NB4 (cell line): ENCODE measurements at regions not wholly inside any gene's neighbourhood (a gene's known extent, or its start where the extent isn't known, plus 50 kb on each side); places are given as distances from the start of the nearest gene placed in this dataset.

ENCODE experiments used
- DNase-seq: peaks from one replicate; pipeline ENCODE4 v3.0.0; 2010; ENCODE audit warnings: low read depth
- H3K4me3 ChIP-seq: one replicate; pipeline ENCODE4 v1.5.1; 2011; ENCODE audit warnings: mild to moderate bottlenecking, low read depth, low read length, moderate library complexity
- MYC ChIP-seq: IDR thresholded peaks from 2 replicates; pipeline ENCODE4 v1.6.1; 2011; ENCODE audit warnings: low read depth, low read length
- POLR2A ChIP-seq: IDR thresholded peaks from 2 replicates; pipeline ENCODE4 v1.6.1; 2011; ENCODE audit warnings: mild to moderate bottlenecking; ENCODE audit not compliant: insufficient read length; ENCODE audit errors: extremely low read depth
- TF ChIP-seq, protein P1 (sequence below): IDR thresholded peaks from one replicate; pipeline ENCODE4 v1.5.1; 2012; ENCODE audit warnings: low read depth, low read length
- TF ChIP-seq, protein P2 (sequence below): IDR thresholded peaks from 2 replicates; pipeline ENCODE4 v1.6.1; 2011; ENCODE audit warnings: low read depth, low read length

DNA sequence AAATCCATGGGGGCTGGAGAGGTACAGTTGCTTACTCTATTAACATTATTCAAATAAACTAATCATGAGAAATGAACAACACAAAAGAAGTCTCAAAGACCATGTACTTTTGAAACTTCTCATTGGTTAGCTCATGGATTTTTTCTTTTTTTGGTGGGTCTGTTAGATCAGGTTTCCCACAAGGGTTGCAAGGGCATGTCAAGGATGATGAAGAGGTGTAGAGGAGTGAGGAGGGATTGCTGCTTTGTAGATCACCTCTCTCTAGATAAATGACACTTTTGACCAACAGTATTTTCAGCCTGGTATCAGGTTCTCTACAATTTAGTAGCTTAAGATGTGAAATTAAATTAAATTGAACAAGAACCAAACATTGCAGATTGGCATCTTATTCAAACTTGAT is 417.9 kb upstream of the AGA start:
- H3K4me3 ChIP-seq: no peak overlapping the region
- no peak for TF ChIP-seq MYC
- TF ChIP-seq, protein P1, sequence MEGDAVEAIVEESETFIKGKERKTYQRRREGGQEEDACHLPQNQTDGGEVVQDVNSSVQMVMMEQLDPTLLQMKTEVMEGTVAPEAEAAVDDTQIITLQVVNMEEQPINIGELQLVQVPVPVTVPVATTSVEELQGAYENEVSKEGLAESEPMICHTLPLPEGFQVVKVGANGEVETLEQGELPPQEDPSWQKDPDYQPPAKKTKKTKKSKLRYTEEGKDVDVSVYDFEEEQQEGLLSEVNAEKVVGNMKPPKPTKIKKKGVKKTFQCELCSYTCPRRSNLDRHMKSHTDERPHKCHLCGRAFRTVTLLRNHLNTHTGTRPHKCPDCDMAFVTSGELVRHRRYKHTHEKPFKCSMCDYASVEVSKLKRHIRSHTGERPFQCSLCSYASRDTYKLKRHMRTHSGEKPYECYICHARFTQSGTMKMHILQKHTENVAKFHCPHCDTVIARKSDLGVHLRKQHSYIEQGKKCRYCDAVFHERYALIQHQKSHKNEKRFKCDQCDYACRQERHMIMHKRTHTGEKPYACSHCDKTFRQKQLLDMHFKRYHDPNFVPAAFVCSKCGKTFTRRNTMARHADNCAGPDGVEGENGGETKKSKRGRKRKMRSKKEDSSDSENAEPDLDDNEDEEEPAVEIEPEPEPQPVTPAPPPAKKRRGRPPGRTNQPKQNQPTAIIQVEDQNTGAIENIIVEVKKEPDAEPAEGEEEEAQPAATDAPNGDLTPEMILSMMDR: no peak
- TF ChIP-seq POLR2A: no peak
- TF ChIP-seq, protein P2, sequence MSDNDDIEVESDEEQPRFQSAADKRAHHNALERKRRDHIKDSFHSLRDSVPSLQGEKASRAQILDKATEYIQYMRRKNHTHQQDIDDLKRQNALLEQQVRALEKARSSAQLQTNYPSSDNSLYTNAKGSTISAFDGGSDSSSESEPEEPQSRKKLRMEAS: no peak
- no peak for DNase-seq

DNA sequence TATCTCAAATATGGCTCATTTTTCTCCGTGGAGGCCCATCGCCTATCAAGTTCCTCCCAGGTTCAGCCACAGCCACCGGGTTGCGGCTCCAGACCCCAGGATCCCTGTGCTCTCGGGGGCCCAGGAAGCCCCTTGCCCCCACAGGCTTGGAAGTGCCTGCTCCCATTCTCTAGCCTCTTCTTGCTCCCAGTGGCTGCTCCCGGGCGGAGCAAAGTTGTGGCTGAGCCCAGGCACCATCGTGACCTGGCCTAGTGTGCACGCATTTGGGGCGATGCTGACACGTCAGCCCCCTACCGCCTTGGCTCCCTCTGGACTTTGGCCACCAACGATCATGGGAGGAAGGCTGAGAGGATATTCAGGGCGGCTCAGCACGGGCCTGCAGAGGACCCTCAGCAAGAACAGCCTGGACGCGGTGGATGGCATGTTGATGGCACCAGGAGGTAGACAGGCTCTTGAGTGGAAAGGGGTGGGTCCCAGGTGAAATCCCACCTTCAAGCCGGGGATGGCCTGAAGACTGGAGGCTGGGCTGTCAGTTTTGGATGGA is 419.4 kb upstream of the AGA start:
- no peak overlapping the region for H3K4me3 ChIP-seq
- TF ChIP-seq POLR2A (no peak), MYC (no peak)
- TF ChIP-seq, protein P2: no peak
- TF ChIP-seq, protein P1: no peak
- no peak for DNase-seq

DNA sequence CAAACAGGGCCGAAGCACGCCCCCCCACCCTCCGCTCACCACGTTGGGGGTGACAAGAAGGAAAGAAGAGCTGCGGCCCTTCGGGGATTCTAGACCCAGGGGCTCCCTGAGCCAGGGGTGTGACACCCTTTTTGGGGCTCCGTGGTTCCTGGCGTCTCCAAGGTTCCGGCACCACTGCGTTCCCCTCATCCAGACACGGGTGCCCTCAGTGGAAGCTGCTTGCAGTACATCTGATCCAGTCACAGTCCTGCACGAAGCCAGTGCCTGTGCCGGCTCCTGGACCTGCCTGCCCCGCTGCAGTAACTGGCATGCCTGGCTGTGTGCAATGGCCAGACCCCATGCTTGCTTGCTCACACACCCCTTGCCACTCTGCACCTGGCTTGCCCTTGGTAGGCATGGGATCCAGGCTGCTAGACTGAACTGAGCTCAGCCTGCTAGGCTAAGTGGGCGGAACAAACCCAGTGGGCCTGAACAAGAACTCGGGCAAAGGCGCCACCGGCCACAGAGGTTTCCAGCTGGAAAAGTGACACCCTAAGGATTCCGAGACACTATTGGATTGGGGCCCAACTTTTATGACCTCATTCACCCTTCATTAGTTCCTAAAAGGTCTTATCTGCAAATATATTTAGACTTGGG is 420.4 kb upstream of the AGA start:
- no peak overlapping the region for H3K4me3 ChIP-seq
- no peak for DNase-seq
- TF ChIP-seq, protein P2: no peak
- TF ChIP-seq, protein P1: no peak
- TF ChIP-seq POLR2A (no peak), MYC (no peak)

DNA sequence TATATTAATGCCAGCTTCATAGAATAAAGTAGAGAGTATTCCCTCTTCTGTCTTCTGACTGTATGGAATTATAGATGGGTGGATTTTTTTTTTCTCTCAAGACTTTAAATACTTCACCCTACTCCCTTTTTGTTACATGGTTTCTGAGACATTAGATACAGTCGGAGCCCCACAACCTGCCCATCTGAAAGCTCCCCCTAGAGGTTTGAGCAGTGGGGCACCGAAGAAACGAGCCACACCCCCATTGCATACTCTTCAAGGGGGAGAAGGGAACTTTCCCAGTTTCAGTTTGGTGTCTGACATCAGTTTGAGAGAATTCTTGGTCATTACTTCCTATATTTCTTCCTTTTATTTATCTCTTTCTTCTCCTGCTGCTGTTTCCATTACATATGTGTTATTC is 437.6 kb upstream of the AGA start:
- peak; percentile 18 for DNase-seq
- no peak for TF ChIP-seq POLR2A
- TF ChIP-seq, protein P1: peak; percentile 40
- H3K4me3 ChIP-seq: no peak overlapping the region

DNA sequence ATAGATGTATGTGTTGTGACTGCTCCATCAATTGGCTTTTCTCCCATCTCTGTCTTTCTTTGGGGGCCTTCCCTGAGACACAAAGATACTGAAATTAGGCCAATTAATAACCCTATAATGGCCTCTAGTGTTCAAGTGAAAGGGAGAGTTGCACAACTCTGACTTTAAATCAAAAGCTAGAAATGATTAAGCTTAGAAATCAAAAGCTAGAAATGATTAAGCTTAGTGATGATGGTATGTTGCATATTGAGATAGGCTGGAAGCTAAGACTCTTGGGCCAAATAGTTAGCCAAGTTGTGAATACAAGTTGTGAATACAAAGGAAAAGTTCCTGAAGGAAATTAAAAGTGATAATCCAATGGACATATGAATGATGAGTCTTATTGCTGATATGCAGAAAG is 452.9 kb upstream of the AGA start:
- TF ChIP-seq, protein P2: no peak
- TF ChIP-seq, protein P1: no peak
- TF ChIP-seq MYC (no peak), POLR2A (no peak)
- DNase-seq: no peak
- no peak overlapping the region for H3K4me3 ChIP-seq

DNA sequence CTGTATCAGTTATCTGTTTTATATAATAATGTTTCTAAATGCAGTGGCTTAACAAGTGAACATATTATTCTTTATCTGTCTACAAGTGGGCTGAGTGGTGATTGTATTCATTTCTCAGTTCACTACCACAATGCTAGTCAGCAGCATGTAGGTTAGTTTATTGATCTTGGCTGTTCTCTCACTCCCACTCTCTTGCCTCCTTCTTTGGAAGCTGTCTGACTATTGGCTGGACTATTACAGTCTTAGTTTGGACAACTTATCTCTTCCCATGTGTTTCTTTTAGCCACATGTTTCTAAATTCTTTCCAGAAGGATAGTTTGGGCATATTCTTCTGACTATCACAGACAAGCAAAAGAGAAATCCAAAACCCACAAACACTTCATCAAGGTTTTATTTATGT is 459.5 kb upstream of the AGA start:
- no peak overlapping the region for H3K4me3 ChIP-seq
- DNase-seq: no peak
- TF ChIP-seq, protein P1: no peak
- TF ChIP-seq MYC (no peak), POLR2A (no peak)
- TF ChIP-seq, protein P2: no peak
